ENCODE measurements at regions not wholly inside any gene's neighbourhood (a gene's known extent, or its start where the extent isn't known, plus 50 kb on each side); places are given as distances from the start of the nearest gene placed in this dataset.

- no peaks in the 10 kb centered on the region for H3K36me3 ChIP-seq
- H3K27me3 ChIP-seq, result no peaks in the 10 kb centered on the region
- intact Hi-C loops (cut with DNase I), result no loop called here
- no peaks in the 10 kb centered on the region for H3K9me3 ChIP-seq
- peaks cover 32 to 44% of the 10 kb centered on the region in 2 donors for H3K4me1 ChIP-seq
- H3K4me3 ChIP-seq (replicated peaks in 1 of 3), result no peak overlapping the region
- DNase-seq, result peak; percentile 40 to 64
- TF ChIP-seq CTCF (IDR thresholded peaks at IDR 0.05), result no peak
- TF ChIP-seq POLR2A (IDR thresholded peaks at IDR 0.05), result no peak
- no peak overlapping the region for H3K27ac ChIP-seq
These were observed 57.5 kb upstream of the SLC14A2 start for GRCh38 chr18:45557779-45558178.

DNA sequence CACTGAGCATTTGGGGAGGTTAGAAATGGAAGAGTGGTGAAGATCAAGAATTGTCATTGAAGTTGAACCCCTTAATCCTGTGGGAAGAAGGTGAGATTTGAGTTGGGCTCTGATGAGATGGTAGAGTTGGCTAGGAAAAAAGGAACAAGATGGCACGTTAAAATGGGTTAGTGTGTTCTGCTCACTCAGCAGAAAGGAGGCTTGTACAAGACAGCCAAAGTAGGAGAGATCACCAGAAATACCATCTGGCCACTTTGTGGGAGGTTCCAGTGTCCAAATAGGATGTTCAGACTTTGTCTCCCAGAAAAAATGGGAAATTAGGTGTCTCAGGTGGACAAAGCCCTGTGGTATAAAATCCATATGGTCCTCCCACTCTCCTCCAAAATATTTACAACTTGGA is 56.0 kb upstream of the SLC14A2 start:
- no peak for TF ChIP-seq CTCF (IDR thresholded peaks at IDR 0.05)
- TF ChIP-seq POLR2A (IDR thresholded peaks at IDR 0.05), result no peak
- peaks cover 25 to 36% of the 10 kb centered on the region in 2 donors for H3K4me1 ChIP-seq
- H3K27me3 ChIP-seq, result no peaks in the 10 kb centered on the region
- no peaks in the 10 kb centered on the region for H3K9me3 ChIP-seq
- 95 to 100% methylated on average over 1 of the region's 1 CpG for WGBS, 2 donors
- H3K36me3 ChIP-seq, result no peaks in the 10 kb centered on the region
- intact Hi-C loops (cut with DNase I), result no loop called here
- DNase-seq, result no peak
- no peak overlapping the region for H3K27ac ChIP-seq
- H3K4me3 ChIP-seq (replicated peaks in 1 of 3), result no peak overlapping the region

DNA sequence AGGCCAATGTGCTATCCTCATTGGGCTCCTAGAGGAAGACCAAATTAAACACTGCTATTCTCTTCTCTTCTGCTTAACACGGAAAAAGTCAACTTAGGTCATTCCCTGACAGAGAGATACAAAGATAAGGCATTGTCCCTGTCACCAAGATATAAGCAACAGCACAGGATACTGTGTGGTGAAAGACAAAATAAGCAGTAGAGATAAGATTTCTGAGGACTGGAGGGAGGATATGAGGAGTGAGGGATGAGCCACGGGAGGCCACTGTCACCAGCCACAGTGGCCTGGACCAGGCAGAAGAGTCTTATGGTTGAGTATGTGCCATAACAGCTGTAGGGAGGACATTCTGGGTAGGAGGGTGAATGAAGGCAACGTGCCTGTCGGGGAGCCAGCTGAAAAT is 54.4 kb upstream of the SLC14A2 start:
- 80 to 92% methylated on average over 4 of the region's 4 CpGs for WGBS, 2 donors
- no peak overlapping the region for H3K4me3 ChIP-seq (replicated peaks in 1 of 3)
- H3K4me1 ChIP-seq, result peaks cover 20 to 33% of the 10 kb centered on the region in 2 donors
- no peaks in the 10 kb centered on the region for H3K9me3 ChIP-seq
- H3K27ac ChIP-seq, result no peak overlapping the region
- H3K27me3 ChIP-seq, result no peaks in the 10 kb centered on the region
- H3K36me3 ChIP-seq, result no peaks in the 10 kb centered on the region
- intact Hi-C loops (cut with DNase I), result no loop called here
- DNase-seq, result no peak
- TF ChIP-seq CTCF (IDR thresholded peaks at IDR 0.05) (no peak), POLR2A (IDR thresholded peaks at IDR 0.05) (no peak)

DNA sequence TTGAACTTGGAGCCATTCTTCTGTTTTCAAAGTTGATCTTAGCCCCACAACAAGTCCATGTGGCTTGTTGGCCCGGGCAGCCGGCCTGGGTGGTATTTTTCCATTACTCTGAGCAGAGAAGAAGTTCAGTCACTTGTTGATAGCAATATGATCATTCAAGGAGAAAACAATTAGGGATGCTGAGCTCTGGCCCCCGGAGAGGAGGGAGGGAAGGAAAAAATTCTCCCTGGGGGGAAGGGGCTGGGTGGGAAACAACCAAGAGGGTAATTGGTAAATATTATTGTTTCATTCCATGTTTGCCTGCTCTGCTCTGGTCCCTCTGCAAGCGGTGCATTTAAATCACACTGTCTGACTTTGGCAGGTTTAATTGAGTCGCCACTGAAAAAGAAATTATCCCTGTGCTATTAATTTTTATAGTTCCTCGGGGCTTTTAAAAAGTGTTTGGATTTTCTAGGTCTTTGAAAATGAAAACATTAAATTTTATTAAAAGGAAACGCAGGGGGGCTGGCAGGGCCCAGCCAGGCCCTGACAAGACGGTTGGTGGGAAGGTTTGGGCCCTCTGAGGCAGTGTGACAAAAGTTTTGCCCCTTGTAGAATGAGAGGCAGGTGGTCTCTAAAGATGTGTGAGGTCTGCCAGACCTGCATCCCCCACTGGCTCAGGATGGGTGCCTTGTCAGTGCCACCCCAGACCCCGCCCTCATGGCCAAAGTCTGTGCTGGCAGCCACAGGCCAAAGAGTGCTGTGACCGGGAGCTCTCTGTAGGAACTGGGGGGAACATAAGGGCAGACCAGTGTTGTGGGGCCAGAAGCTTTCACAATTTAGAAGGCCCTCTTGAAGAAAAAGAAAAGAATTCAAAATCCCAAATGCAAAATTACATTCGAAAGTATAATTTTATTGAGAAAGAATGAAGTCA is 52.5 kb upstream of the SLC14A2 start:
- intact Hi-C loops (cut with DNase I), result no loop called here
- H3K9me3 ChIP-seq, result no peaks in the 10 kb centered on the region
- TF ChIP-seq CTCF (IDR thresholded peaks at IDR 0.05) (no peak), POLR2A (IDR thresholded peaks at IDR 0.05) (no peak)
- no peak overlapping the region for H3K4me3 ChIP-seq (replicated peaks in 1 of 3)
- 62 to 63% methylated on average over 11 of the region's 11 CpGs for WGBS, 2 donors
- H3K27me3 ChIP-seq, result no peaks in the 10 kb centered on the region
- H3K27ac ChIP-seq, result peak overlapping the region; percentile 20 to 89 (median 53)
- peak; percentile 67 to 82 for DNase-seq
- no peaks in the 10 kb centered on the region for H3K36me3 ChIP-seq
- peaks cover 12 to 19% of the 10 kb centered on the region in 2 donors for H3K4me1 ChIP-seq

GRCh38 chr18:45565280-45565970 is 49.9 kb upstream of the SLC14A2 start:
- Histone ChIP-seq H3K27ac (no peak overlapping the region), H3K27me3 (no peaks in the 10 kb centered on the region), H3K4me3 (replicated peaks in 1 of 3) (no peak overlapping the region), H3K9me3 (no peaks in the 10 kb centered on the region), H3K36me3 (no peaks in the 10 kb centered on the region), H3K4me1 (peaks cover 7 to 14% of the 10 kb centered on the region in 2 donors)
- TF ChIP-seq POLR2A (IDR thresholded peaks at IDR 0.05) (no peak), CTCF (IDR thresholded peaks at IDR 0.05) (no peak)
- DNase-seq, result no peak
- intact Hi-C loops (cut with DNase I), result no loop called here
- 81 to 88% methylated on average over 19 of the region's 19 CpGs for WGBS, 2 donors
